HG03439 (cell line): ENCODE measurements at regions not wholly inside any gene's neighbourhood (a gene's known extent, or its start where the extent isn't known, plus 50 kb on each side); places are given as distances from the start of the nearest gene placed in this dataset.
"Not testable (repeated sequence)": the region's sequence is repeated elsewhere in the genome, so short reads cannot be mapped to it uniquely, and the experiment has no call there.

Source experiments
- ATAC-seq: cut with Tn5 transposase; IDR thresholded peaks from one replicate; pipeline ENCODE4 v1.9.1; 2021; ENCODE audit warnings: mild to moderate bottlenecking, moderate library complexity; ENCODE audit not compliant: unreplicated experiment

- ATAC-seq = no peak
These were observed 224.0 kb upstream of the LINC00305 start for GRCh38 chr18:64372850-64373249.

GRCh38 chr18:64369830-64370440 is 221.0 kb upstream of the LINC00305 start:
- ATAC-seq = not testable (repeated sequence)

- ATAC-seq = no peak
These were observed 216.2 kb upstream of the LINC00305 start for GRCh38 chr18:64365106-64365505.

GRCh38 chr18:64337673-64338072 is 188.8 kb upstream of the LINC00305 start:
- ATAC-seq = no peak

- no peak for ATAC-seq
These were observed 188.1 kb upstream of the LINC00305 start for GRCh38 chr18:64337018-64337417.

- no peak for ATAC-seq
These were observed 185.9 kb upstream of the LINC00305 start for GRCh38 chr18:64334748-64335147.

- no peak for ATAC-seq
These were observed 184.7 kb upstream of the LINC00305 start for GRCh38 chr18:64333584-64333983.

GRCh38 chr18:64332835-64333234 is 183.9 kb upstream of the LINC00305 start:
- ATAC-seq = no peak

GRCh38 chr18:64331419-64331818 is 182.5 kb upstream of the LINC00305 start:
- ATAC-seq = no peak

- no peak for ATAC-seq
These were observed 182.0 kb upstream of the LINC00305 start for GRCh38 chr18:64330931-64331330.

GRCh38 chr18:64330161-64330560 is 181.3 kb upstream of the LINC00305 start:
- ATAC-seq = no peak

- no peak for ATAC-seq
These were observed 173.3 kb upstream of the LINC00305 start for GRCh38 chr18:64322189-64322588.

GRCh38 chr18:64318547-64318946 is 169.7 kb upstream of the LINC00305 start:
- no peak for ATAC-seq

- no peak for ATAC-seq
These were observed 163.0 kb upstream of the LINC00305 start for GRCh38 chr18:64311859-64312258.

- no peak for ATAC-seq
These were observed 147.0 kb upstream of the LINC00305 start for GRCh38 chr18:64295839-64296238.

- no peak for ATAC-seq
These were observed 146.1 kb upstream of the LINC00305 start for GRCh38 chr18:64294967-64295366.

- ATAC-seq = no peak
These were observed 139.5 kb upstream of the LINC00305 start for GRCh38 chr18:64288432-64288831.

GRCh38 chr18:64287926-64288325 is 139.0 kb upstream of the LINC00305 start:
- no peak for ATAC-seq

GRCh38 chr18:64283059-64283458 is 134.2 kb upstream of the LINC00305 start:
- ATAC-seq = no peak

- ATAC-seq = no peak
These were observed 129.1 kb upstream of the LINC00305 start for GRCh38 chr18:64278026-64278425.

- no peak for ATAC-seq
These were observed 127.6 kb upstream of the LINC00305 start for GRCh38 chr18:64276311-64277090.

- no peak for ATAC-seq
These were observed 126.9 kb upstream of the LINC00305 start for GRCh38 chr18:64275593-64276300.
